CD14-positive monocyte (primary cell): ENCODE measurements at regions not wholly inside any gene's neighbourhood (a gene's known extent, or its start where the extent isn't known, plus 50 kb on each side); places are given as distances from the start of the nearest gene placed in this dataset.

Experiments used
- DNase-seq, 3 donors: peaks; one replicate each; pipeline ENCODE4 v3.0.0-alpha.2; 2011 to 2022
- H2AFZ ChIP-seq: 2 replicates; pipeline ENCODE4 v1.6.0; 2012; ENCODE audit warnings: mild to moderate bottlenecking, low read depth, low read length, inconsistent platforms; ENCODE audit not compliant: insufficient read depth, poor library complexity, severe bottlenecking
- H3K27ac ChIP-seq, 2 donors: 1 replicate in 1 of 2; 2 replicates in 1 of 2; pipeline ENCODE4 v1.5.1; 2012 to 2013; ENCODE audit warnings: low read length in 2 of 2, control low read depth in 1 of 2, inconsistent platforms in 1 of 2, low read depth in 1 of 2, mild to moderate bottlenecking in 1 of 2
- H3K27me3 ChIP-seq, 2 donors: one replicate each; pipeline versions ENCODE4 v1.6.0 to v1.6.1; 2011 to 2013; ENCODE audit warnings: low read length in 2 of 2; ENCODE audit not compliant: control insufficient read depth in 2 of 2, insufficient read depth in 2 of 2
- H3K36me3 ChIP-seq, 2 donors: replicated peaks in 1 of 2; 1 replicate in 1 of 2; 2 replicates in 1 of 2; pipeline versions ENCODE4 v1.5.1 to v1.6.1; 2012 to 2013; ENCODE audit warnings: low read length in 2 of 2, control low read depth in 1 of 2, inconsistent platforms in 1 of 2, mild to moderate bottlenecking in 1 of 2; ENCODE audit not compliant: insufficient read depth in 2 of 2, control insufficient read depth in 1 of 2
- H3K4me1 ChIP-seq, 2 donors: 1 replicate in 1 of 2; 2 replicates in 1 of 2; pipeline versions ENCODE4 v1.5.1 to v1.6.1; 2012 to 2013; ENCODE audit warnings: low read length in 2 of 2, control low read depth in 1 of 2, inconsistent platforms in 1 of 2, mild to moderate bottlenecking in 1 of 2, moderate library complexity in 1 of 2; ENCODE audit not compliant: insufficient read depth in 2 of 2, control insufficient read depth in 1 of 2
- H3K4me2 ChIP-seq: replicated peaks from 2 replicates; pipeline ENCODE3; 2012; ENCODE audit warnings: low read length, moderate library complexity, mild to moderate bottlenecking; ENCODE audit not compliant: poor library complexity, severe bottlenecking; ENCODE audit errors: extremely low read depth
- H3K4me3 ChIP-seq, 3 experiments: fragments of 200-600 bp in 1 of 3; sonication (generic) in 1 of 3; replicated peaks in 1 of 3; 1 replicate in 2 of 3; 2 replicates in 1 of 3; pipeline ENCODE4 v1.5.1; 2011 to 2013; ENCODE audit warnings: low read length in 3 of 3, mild to moderate bottlenecking in 3 of 3, control low read depth in 2 of 3, low read depth in 2 of 3, inconsistent platforms in 1 of 3, moderate library complexity in 1 of 3
- H3K79me2 ChIP-seq: 2 replicates; pipeline ENCODE4 v1.6.0; 2012; ENCODE audit warnings: mild to moderate bottlenecking, control low read depth, inconsistent platforms, low read length, moderate library complexity; ENCODE audit not compliant: insufficient read depth
- H3K9ac ChIP-seq: 2 replicates; pipeline ENCODE4 v1.6.0; 2017; ENCODE audit warnings: low read length, mild to moderate bottlenecking; ENCODE audit not compliant: insufficient read depth, poor library complexity, severe bottlenecking
- H3K9me3 ChIP-seq, 2 donors: replicated peaks in 1 of 2; 1 replicate in 1 of 2; 2 replicates in 1 of 2; pipeline versions ENCODE4 v1.5.1 to v1.6.1; 2012 to 2013; ENCODE audit warnings: low read length in 2 of 2, control low read depth in 1 of 2; ENCODE audit not compliant: control insufficient read depth in 1 of 2, insufficient read depth in 1 of 2
- H4K20me1 ChIP-seq: 2 replicates; pipeline ENCODE4 v1.6.0; 2012; ENCODE audit warnings: mild to moderate bottlenecking, low read length, control low read depth, moderate library complexity; ENCODE audit not compliant: insufficient read depth
- H3K27ac Mint-ChIP-seq, 7 donors: one replicate each; pipeline ENCODE4 v1.8.0; 2020; ENCODE audit warnings: mild to moderate bottlenecking in 7 of 7, mixed read lengths in 7 of 7, moderate library complexity in 6 of 7, inconsistent platforms in 2 of 7
- H3K27me3 Mint-ChIP-seq, 3 donors: one replicate each; pipeline ENCODE4 v1.8.0; 2021 to 2022; ENCODE audit warnings: low read depth in 3 of 3, mild to moderate bottlenecking in 3 of 3, mixed read lengths in 3 of 3, moderate library complexity in 3 of 3, inconsistent platforms in 1 of 3
- H3K36me3 Mint-ChIP-seq, 2 donors: one replicate each; pipeline ENCODE4 v1.8.0; 2020; ENCODE audit warnings: mixed read lengths in 2 of 2, inconsistent platforms in 1 of 2, mild to moderate bottlenecking in 1 of 2
- H3K4me1 Mint-ChIP-seq: one replicate; pipeline ENCODE4 v1.8.0; 2020; ENCODE audit warnings: mild to moderate bottlenecking, mixed read lengths
- H3K4me3 Mint-ChIP-seq, 2 donors: one replicate each; pipeline ENCODE4 v1.8.0; 2020; ENCODE audit warnings: mild to moderate bottlenecking in 2 of 2, mixed read lengths in 2 of 2, moderate library complexity in 1 of 2
- H3K9me3 Mint-ChIP-seq, 7 donors: one replicate each; pipeline ENCODE4 v1.8.0; 2020 to 2022; ENCODE audit warnings: mixed read lengths in 7 of 7, mild to moderate bottlenecking in 6 of 7, moderate library complexity in 6 of 7, inconsistent platforms in 2 of 7
- CTCF ChIP-seq: fragments of 200-600 bp; IDR thresholded peaks from one replicate; pipeline ENCODE4 v1.8.0; 2022; ENCODE audit warnings: antibody characterized with exemption, mild to moderate bottlenecking
- WGBS: methylation state at CpG from one replicate; pipeline ENCODE4 v1.1.5; 2013; ENCODE audit warnings: missing lambda C conversion rate; ENCODE audit not compliant: insufficient coverage; 5-methylcytosine and 5-hydroxymethylcytosine counted together
- intact Hi-C, 2 donors: fragments of 100-400 bp; cut with micrococcal nuclease; formaldehyde crosslinking; loops; one replicate each; pipeline versions ENCODE4 v1.15.0 to v1.15.1; 2023

GRCh38 chr16:7270006-7270405, 62.6 kb upstream of the RBFOX1 start:
- peaks cover 0 to 3% (median 0%) of the 10 kb centered on the region in 7 donors for H3K9me3 Mint-ChIP-seq
- H2AFZ ChIP-seq: no peak overlapping the region
- DNase-seq: no peak
- no peaks in the 10 kb centered on the region for H3K9me3 ChIP-seq
- WGBS: no CpG with 5 or more reads among the region's 4 CpGs
- H3K4me3 Mint-ChIP-seq: no peak overlapping the region
- no peak overlapping the region for H3K27ac Mint-ChIP-seq
- intact Hi-C loops: no loop called here
- no peaks in the 10 kb centered on the region for H3K27me3 ChIP-seq
- TF ChIP-seq CTCF: no peak
- no peak overlapping the region for H3K4me2 ChIP-seq
- H3K27me3 Mint-ChIP-seq: peaks cover 0 to 2% (median 0%) of the 10 kb centered on the region in 3 donors
- H3K27ac ChIP-seq: no peak overlapping the region
- H3K36me3 ChIP-seq: no peaks in the 10 kb centered on the region
- no peak overlapping the region for H3K4me3 ChIP-seq
- no peak overlapping the region for H3K9ac ChIP-seq
- H3K36me3 Mint-ChIP-seq: no peaks in the 10 kb centered on the region
- H3K4me1 Mint-ChIP-seq: no peaks in the 10 kb centered on the region
- H3K4me1 ChIP-seq: no peaks in the 10 kb centered on the region
- no peaks in the 10 kb centered on the region for H4K20me1 ChIP-seq
- no peaks in the 10 kb centered on the region for H3K79me2 ChIP-seq

- TF ChIP-seq CTCF: peak; percentile 74
- Mint-ChIP-seq H3K4me1 (no peaks in the 10 kb centered on the region), H3K36me3 (no peaks in the 10 kb centered on the region), H3K27me3 (no peaks in the 10 kb centered on the region), H3K9me3 (peaks cover 0 to 3% (median 0%) of the 10 kb centered on the region in 7 donors), H3K27ac (no peak overlapping the region), H3K4me3 (no peak overlapping the region)
- DNase-seq: no peak
- H3K4me2 ChIP-seq: no peak overlapping the region
- no peaks in the 10 kb centered on the region for H3K36me3 ChIP-seq
- intact Hi-C loops: no loop called here
- 17% methylated on average over 3 of the region's 6 CpGs for WGBS
- no peak overlapping the region for H3K9ac ChIP-seq
- no peaks in the 10 kb centered on the region for H3K4me1 ChIP-seq
- H2AFZ ChIP-seq: no peak overlapping the region
- H3K27me3 ChIP-seq: no peaks in the 10 kb centered on the region
- no peak overlapping the region for H3K27ac ChIP-seq
- H3K9me3 ChIP-seq: no peaks in the 10 kb centered on the region
- no peak overlapping the region for H3K4me3 ChIP-seq
- H4K20me1 ChIP-seq: no peaks in the 10 kb centered on the region
- no peaks in the 10 kb centered on the region for H3K79me2 ChIP-seq
Observed at GRCh38 chr16:7268182-7268581, 64.5 kb upstream of the RBFOX1 start.
